NCI-H2196 (cell line): ENCODE measurements at regions not wholly inside any gene's neighbourhood (a gene's known extent, or its start where the extent isn't known, plus 50 kb on each side); places are given as distances from the start of the nearest gene placed in this dataset.

Source experiments
- DNase-seq: peaks from one replicate; lab custom pipeline; 2025; ENCODE audit not compliant: unreplicated experiment; lab: John Stamatoyannopoulos, UW

DNA sequence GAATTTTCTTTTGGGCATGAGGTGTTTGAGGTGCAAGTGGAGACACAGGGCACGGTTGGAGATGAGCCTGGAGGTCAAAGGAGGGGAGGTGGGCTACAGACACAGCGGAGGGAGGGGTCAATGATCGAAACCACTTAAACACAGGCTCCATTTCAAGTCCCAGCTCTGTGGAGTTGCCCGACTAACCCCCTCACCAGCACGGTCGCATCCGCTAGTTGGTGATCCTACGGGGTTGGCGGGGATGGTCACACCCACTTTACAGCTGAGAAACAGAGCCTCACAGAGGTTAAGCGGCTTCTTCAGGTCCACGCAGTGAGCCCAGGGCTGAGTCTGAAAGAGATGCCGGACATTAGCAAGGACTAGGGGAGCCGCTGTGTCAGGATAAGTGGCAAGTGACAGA lies 60.1 kb upstream of the RUNX3 start:
- DNase-seq, result no peak

GRCh38 chr1:24989082-24989481 lies 59.0 kb upstream of the RUNX3 start:
- no peak for DNase-seq

DNA sequence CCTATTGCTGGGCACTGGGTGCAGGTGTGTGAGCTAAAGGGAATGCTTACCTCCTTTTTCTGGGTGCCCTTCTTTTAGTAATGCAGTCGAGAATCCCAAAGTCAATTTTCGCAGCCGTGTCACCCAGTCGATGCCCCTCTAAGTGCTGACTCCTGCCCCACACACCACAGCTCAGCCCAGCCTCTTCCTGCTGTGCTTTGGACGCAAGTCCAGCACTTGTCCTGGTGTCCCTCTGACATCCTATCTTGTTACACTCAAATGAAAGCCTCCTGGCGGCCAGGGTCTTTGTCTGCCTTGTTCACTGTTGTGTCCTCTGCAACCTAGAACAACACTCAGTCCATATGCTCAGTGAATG lies 58.5 kb upstream of the RUNX3 start:
- no peak for DNase-seq

DNA sequence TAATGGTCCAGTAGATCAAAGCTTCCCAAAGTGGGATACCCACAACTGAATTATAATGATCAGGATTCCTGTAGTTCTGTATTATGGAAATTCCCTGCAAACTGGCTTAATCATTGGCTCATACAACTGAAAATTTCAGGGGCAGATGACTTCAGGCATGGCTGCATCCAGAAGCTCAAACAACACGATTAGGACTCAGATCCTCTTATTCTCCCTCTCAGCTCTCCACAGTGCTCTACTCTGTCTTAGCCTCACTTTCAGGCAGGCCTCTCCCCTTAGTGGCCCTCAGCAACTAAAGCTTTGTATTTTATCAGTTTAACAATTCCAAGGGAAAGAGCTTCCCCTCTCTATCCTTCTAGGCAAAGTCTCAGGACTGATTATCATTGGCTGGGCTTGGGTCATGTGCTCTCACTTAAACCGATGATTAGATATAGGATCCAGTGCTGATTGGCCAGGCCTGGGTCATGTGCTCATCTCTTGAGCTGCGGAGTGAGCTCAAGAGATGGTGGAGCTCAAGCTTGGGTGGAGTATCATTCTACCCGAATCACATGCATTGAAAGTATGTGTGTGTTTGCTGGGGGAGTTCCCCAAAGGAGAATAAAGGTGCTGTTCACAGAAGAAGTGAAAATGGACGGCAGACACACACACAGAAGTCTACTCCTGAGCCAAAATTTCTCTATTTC lies 57.9 kb upstream of the RUNX3 start:
- no peak for DNase-seq

DNA sequence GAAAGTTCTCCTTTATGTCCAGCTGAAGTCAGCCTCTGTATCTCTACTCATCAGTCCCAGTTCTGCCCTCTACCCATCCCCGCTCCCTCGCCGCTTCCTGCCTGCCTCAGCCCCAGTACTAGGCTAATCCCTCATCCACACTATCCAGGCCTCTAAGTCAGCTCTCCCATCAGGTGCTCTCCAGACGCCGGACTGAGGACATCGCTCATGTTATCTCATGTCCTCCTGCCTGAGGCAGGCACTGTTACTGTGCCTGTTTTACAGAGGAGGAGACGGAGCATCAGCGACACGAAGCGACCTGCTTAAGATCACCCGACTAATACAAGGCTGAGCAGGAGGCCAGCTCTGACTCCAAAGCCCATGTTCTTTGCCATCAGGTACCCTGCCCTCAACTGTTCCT lies 57.3 kb upstream of the RUNX3 start:
- DNase-seq, result no peak

DNA sequence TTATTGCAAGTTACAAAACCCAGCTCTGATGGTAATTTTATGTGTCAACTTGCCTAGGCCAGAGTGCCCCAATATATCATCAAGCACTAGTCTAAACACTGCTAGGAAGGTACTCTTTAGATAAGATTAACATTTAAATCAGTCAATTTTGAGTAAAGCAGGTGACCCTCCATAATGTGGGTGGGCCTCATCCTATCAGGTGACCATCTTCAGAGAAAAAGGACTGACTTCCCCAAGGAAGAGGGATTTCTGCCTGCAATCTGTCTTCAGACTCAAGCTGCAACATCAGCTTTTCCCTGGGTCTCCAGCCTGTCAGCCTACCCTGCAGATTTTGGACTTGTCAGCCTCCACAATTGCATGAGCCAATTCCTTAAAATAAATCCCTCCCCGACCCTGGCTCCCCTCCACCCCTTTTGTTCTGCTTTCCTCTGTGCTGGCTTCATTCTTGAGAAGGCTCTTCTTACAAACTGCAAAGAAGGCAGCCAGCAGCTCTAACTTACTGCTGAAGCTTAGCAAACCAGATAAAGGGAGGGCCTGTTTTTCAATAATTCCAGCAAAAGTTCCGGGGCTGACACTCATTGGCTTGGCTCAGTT lies 56.4 kb upstream of the RUNX3 start:
- DNase-seq, result no peak

DNA sequence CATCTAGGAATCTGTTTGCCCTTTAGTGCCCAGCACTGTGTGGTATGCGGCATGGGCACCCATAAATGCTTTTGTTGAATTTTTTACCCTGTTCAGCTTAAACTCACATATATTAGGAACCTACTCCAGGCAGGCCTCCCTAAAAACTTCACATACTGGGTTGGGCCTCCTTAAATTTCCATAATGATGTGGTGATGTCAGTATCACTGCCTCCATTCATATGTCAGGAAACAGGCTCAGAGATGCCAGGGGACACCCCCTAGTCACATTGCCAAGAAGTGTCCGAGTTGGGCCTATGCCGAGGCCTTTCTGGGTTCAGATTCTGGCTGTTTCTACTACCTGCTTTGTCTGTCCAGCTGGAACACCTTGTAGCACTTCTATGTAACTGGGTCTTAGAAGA lies 55.7 kb upstream of the RUNX3 start:
- DNase-seq, result no peak

DNA sequence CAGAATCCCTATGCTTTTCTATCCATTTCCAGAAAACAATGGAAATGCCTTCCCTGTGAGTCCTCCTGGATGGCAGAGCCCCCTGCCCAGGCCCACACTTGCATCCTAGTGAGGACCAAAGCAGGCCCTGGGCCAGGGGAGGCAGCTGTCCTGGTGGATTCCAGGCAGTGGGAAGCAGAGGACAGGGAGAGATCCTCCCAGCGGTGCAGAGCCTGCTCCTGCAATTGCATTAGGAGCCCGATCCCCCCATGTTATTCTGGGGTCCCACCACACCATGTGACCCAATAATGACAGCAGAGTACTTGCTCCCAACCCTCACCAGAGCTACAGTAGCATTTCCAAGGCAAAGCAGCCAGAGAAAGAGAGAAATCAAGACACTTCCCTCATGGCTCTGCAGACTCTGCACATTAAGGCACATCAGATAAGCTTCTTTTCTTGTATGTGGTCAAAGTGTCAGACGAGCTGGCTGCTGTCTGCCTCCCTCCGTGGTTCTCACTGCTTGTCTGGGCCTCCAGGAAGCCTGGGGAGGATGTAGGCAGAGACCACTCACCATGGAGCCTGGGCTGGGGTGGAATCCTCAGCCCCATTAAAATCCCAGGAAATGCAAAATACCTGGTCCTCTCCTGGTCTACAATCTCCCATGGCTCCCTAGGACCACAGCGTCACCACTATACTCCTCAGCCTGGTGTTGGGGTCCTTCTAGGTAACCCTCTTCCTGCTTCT lies 54.9 kb upstream of the RUNX3 start:
- DNase-seq, result no peak

GRCh38 chr1:24984300-24984699 lies 54.2 kb upstream of the RUNX3 start:
- no peak for DNase-seq

DNA sequence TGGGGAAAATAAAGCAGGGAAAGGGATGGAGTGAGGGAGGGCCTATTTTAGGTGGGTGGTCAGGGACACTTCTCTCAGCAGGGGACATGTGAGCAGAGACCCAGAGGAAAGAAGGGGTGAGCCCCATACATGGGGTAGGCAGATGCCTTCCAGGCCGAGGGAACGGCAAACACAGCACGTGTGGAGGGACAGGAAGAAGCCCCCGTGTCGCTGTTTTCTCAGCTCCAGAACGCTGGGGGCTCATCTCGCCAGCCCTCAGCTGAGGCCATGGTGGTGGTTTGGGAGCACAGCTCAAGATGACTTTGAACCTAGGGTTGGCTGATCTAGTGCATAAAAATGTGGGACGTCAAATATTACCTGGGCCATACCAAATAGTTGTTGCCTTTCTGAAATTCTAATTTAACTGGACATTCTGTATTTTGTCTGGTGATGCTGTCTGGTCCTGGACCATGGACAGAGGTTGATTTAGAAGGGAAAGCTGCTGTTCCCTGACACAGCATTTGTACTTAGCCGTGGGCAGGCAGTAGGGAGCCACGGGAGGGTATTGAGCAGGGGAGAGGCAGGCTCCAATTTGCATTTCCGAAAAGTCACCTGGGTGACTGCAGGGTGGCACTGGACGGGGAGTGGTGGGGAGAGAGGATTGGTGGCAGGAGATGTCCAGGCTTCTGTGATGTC lies 53.1 kb upstream of the RUNX3 start:
- DNase-seq, result no peak

- no peak for DNase-seq
These were observed 51.5 kb upstream of the RUNX3 start for GRCh38 chr1:24981631-24982005.

GRCh38 chr1:24980836-24981630 lies 51.0 kb upstream of the RUNX3 start:
- no peak for DNase-seq
